Inflammatory macrophage (primary cell): ENCODE measurements at regions not wholly inside any gene's neighbourhood (a gene's known extent, or its start where the extent isn't known, plus 50 kb on each side); places are given as distances from the start of the nearest gene placed in this dataset.

ENCODE experiments used
- DNase-seq, 2 donors: peaks; one replicate each; pipeline ENCODE4 v3.0.0-alpha.2; 2020 to 2022

GRCh38 chr7:15985587-15986384, 299.3 kb upstream of the MEOX2 start:
- no peak for DNase-seq

- DNase-seq = no peak
Observed at GRCh38 chr7:15977663-15978062, 291.2 kb upstream of the MEOX2 start.

GRCh38 chr7:15972862-15973275, 286.4 kb upstream of the MEOX2 start:
- peak; percentile 42 for DNase-seq

GRCh38 chr7:15967551-15967950, 281.1 kb upstream of the MEOX2 start:
- no peak for DNase-seq

GRCh38 chr7:15967121-15967520, 280.6 kb upstream of the MEOX2 start:
- no peak for DNase-seq

GRCh38 chr7:15963206-15963605, 276.7 kb upstream of the MEOX2 start:
- DNase-seq = no peak

- no peak for DNase-seq
Observed at GRCh38 chr7:15954671-15955354, 268.3 kb upstream of the MEOX2 start.

GRCh38 chr7:15950299-15950698, 263.8 kb upstream of the MEOX2 start:
- no peak for DNase-seq

- no peak for DNase-seq
Observed at GRCh38 chr7:15947754-15948153, 261.3 kb upstream of the MEOX2 start.

- no peak for DNase-seq
Observed at GRCh38 chr7:15938115-15938514, 251.6 kb upstream of the MEOX2 start.

- DNase-seq = no peak
Observed at GRCh38 chr7:15937571-15937970, 251.1 kb upstream of the MEOX2 start.

- DNase-seq = no peak
Observed at GRCh38 chr7:15936991-15937390, 250.5 kb upstream of the MEOX2 start.

GRCh38 chr7:15932318-15932717, 245.8 kb upstream of the MEOX2 start:
- DNase-seq = no peak

- no peak for DNase-seq
Observed at GRCh38 chr7:15929411-15929810, 242.9 kb upstream of the MEOX2 start.

- DNase-seq = no peak
Observed at GRCh38 chr7:15925608-15926007, 239.1 kb upstream of the MEOX2 start.

GRCh38 chr7:15924910-15925309, 238.4 kb upstream of the MEOX2 start:
- DNase-seq = no peak

GRCh38 chr7:15922002-15922401, 235.5 kb upstream of the MEOX2 start:
- DNase-seq = no peak

- no peak for DNase-seq
Observed at GRCh38 chr7:15921576-15921975, 235.1 kb upstream of the MEOX2 start.

- no peak for DNase-seq
Observed at GRCh38 chr7:15920953-15921352, 234.5 kb upstream of the MEOX2 start.

- no peak for DNase-seq
Observed at GRCh38 chr7:15916681-15917380, 230.3 kb upstream of the MEOX2 start.

GRCh38 chr7:15915686-15916293, 229.3 kb upstream of the MEOX2 start:
- no peak for DNase-seq

- DNase-seq = no peak
Observed at GRCh38 chr7:15914611-15915010, 228.1 kb upstream of the MEOX2 start.

- DNase-seq = no peak
Observed at GRCh38 chr7:15906436-15906835, 220.0 kb upstream of the MEOX2 start.
